Ovary (tissue), 7 donors: ENCODE measurements at regions not wholly inside any gene's neighbourhood (a gene's known extent, or its start where the extent isn't known, plus 50 kb on each side); places are given as distances from the start of the nearest gene placed in this dataset.
"Not testable (repeated sequence)": the region's sequence is repeated elsewhere in the genome, so short reads cannot be mapped to it uniquely, and the experiment has no call there.

Source experiments
- DNase-seq, 5 donors: peaks; one replicate each; pipeline ENCODE4 v3.0.0-alpha.2; 2019 to 2020
- H3K27ac ChIP-seq, 2 donors: fragments of 200-600 bp; one replicate each; pipeline versions ENCODE4 v1.5.1 to v1.8.0; 2019 to 2022
- H3K27me3 ChIP-seq: fragments of 200-600 bp; one replicate; pipeline ENCODE4 v1.8.0; 2022
- H3K36me3 ChIP-seq: fragments of 200-600 bp; sonication (generic); one replicate; pipeline ENCODE4 v1.5.1; 2019
- H3K4me1 ChIP-seq: one replicate; pipeline ENCODE4 v1.8.1; 2013; ENCODE audit warnings: mild to moderate bottlenecking, moderate library complexity; ENCODE audit not compliant: insufficient read depth
- H3K4me3 ChIP-seq: fragments of 200-600 bp; sonication (generic); one replicate; pipeline ENCODE4 v1.5.1; 2017
- H3K9me3 ChIP-seq, 2 donors: fragments of 200-600 bp in 1 of 2; sonication (generic) in 1 of 2; one replicate each; pipeline versions ENCODE4 v1.5.1 to v1.8.1; 2013 to 2019; ENCODE audit warnings: mild to moderate bottlenecking in 1 of 2, moderate library complexity in 1 of 2
- EP300 ChIP-seq: sonication (generic); formaldehyde crosslinking; IDR thresholded peaks from one replicate; pipeline ENCODE4 v1.6.1; 2017; ENCODE audit warnings: antibody characterized with exemption
- POLR2A ChIP-seq: fragments of 450-650 bp; IDR thresholded peaks from one replicate; pipeline ENCODE4 v1.6.1; 2017; ENCODE audit warnings: antibody characterized with exemption, mild to moderate bottlenecking, moderate library complexity
- WGBS, 3 donors: extraction: QIAGEN DNeasy Blood & Tissue Kit in 1 of 3; methylation state at CpG; one replicate each; pipeline versions ENCODE4 v1.1.5 to v1.1.7; 2013 to 2017; 5-methylcytosine and 5-hydroxymethylcytosine counted together
- intact Hi-C, 4 donors: fragments of 100-400 bp; cut with DNase I; formaldehyde crosslinking; loops; one replicate each; pipeline versions ENCODE4 v1.11.0 to v1.15.1; 2022 to 2023
- TF ChIP-seq, protein P1 (sequence below), 3 donors: fragments of 450-650 bp in 2 of 3; fragments of 200-600 bp in 1 of 3; IDR thresholded peaks; one replicate each; pipeline versions ENCODE4 v1.5.1 to v1.8.0; 2016 to 2022; ENCODE audit warnings: antibody characterized with exemption in 3 of 3, mild to moderate bottlenecking in 1 of 3
- donor health status: DM: no; HTN: no; CAD: no; lungs with moderate emphysema.
- donor health status: DM: no; HTN: no; CAD: no.
- donor health status: Bipolar disorder and iron deficiency.
- donor health status: DM: no; HTN: no; CAD: no.
- donor health status: DM: yes; HTN: yes; CAD: no.

DNA sequence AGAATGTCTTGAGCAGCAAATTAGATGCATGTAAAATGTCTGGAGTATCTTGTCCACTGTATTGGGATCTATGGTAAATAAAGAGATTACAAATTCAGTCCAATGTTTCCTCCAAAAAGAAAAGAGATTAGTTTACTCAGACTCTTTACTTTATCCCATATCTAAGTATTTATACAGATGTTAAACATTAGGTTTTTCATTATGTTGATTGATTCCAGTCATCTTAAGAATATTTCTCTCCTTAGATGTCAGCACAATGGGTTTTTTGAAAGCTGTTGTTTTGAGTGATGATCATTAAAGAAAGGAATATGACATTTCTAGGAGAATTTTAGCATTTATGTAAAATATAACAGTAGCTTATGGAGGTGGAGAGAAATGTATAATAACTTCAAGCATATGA is 938.9 kb downstream of the C4orf33 start:
- TF ChIP-seq EP300 = no peak
- TF ChIP-seq, protein P1, sequence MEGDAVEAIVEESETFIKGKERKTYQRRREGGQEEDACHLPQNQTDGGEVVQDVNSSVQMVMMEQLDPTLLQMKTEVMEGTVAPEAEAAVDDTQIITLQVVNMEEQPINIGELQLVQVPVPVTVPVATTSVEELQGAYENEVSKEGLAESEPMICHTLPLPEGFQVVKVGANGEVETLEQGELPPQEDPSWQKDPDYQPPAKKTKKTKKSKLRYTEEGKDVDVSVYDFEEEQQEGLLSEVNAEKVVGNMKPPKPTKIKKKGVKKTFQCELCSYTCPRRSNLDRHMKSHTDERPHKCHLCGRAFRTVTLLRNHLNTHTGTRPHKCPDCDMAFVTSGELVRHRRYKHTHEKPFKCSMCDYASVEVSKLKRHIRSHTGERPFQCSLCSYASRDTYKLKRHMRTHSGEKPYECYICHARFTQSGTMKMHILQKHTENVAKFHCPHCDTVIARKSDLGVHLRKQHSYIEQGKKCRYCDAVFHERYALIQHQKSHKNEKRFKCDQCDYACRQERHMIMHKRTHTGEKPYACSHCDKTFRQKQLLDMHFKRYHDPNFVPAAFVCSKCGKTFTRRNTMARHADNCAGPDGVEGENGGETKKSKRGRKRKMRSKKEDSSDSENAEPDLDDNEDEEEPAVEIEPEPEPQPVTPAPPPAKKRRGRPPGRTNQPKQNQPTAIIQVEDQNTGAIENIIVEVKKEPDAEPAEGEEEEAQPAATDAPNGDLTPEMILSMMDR (IDR thresholded peaks at IDR 0.05) = no peak
- H3K4me3 ChIP-seq = no peak overlapping the region
- intact Hi-C loops = no loop called here
- no peaks in the 10 kb centered on the region for H3K36me3 ChIP-seq
- H3K9me3 ChIP-seq = no peaks in the 10 kb centered on the region
- H3K27ac ChIP-seq = no peak overlapping the region
- H3K27me3 ChIP-seq = no peaks in the 10 kb centered on the region
- no peak for DNase-seq
- H3K4me1 ChIP-seq = no peaks in the 10 kb centered on the region

DNA sequence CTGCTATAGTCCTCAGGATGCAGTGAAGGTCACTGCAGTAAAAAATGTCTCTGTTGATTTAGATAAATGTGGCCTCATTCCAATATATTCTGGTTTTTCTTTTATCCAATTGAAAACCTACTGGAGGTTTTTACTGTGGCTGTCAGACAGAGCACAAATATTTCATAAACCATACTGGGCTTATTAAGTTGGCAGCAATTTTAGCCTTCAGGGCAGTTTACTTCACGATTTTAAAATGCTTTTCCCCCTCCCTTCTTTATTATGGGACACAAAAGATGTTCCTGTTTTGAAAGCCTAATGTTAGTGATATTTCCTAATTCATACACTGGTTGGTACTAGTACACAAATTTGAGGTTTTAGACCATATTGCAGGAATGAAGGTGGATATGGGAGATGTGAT is 939.4 kb downstream of the C4orf33 start:
- no peaks in the 10 kb centered on the region for H3K9me3 ChIP-seq
- TF ChIP-seq POLR2A = no peak
- no peak for DNase-seq
- H3K4me1 ChIP-seq = no peaks in the 10 kb centered on the region
- no peak overlapping the region for H3K4me3 ChIP-seq
- 0% methylated on average over 1 of the region's 1 CpG for WGBS, 3 donors
- no peaks in the 10 kb centered on the region for H3K27me3 ChIP-seq
- no peak overlapping the region for H3K27ac ChIP-seq
- H3K36me3 ChIP-seq = no peaks in the 10 kb centered on the region
- intact Hi-C loops = no loop called here

DNA sequence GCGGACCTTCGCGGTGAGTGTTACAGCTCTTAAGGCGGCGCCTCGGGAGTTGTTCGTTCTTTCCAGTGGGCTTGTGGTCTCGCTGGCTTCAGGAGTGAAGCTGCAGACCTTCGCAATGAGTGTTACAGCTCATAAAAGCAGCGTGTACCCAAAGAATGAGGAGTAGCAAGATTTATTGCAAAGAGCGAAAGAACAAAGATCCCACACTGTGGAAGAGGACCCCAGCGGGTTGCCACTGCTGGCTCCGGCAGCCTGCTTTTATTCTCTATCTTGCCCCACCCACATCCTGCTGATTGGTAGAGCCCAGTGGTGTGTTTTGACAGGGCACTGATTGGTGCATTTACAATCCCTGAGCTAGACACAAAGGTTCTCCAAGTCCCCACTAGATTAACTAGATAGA is 941.9 kb downstream of the C4orf33 start:
- DNase-seq, H3K4me3 ChIP-seq, H3K27me3 ChIP-seq, H3K36me3 ChIP-seq, H3K9me3 ChIP-seq, H3K27ac ChIP-seq, H3K4me1 ChIP-seq, intact Hi-C loops: not testable (repeated sequence)
- 91 to 97% (median 92%) methylated on average over 13 of the region's 13 CpGs for WGBS, 3 donors

- H3K27ac ChIP-seq, H3K4me3 ChIP-seq, H3K9me3 ChIP-seq, DNase-seq, intact Hi-C loops, H3K27me3 ChIP-seq, H3K36me3 ChIP-seq, H3K4me1 ChIP-seq: not testable (repeated sequence)
- 95 to 97% (median 96%) methylated on average over 31 to 32 of the region's 32 CpGs for WGBS, 3 donors
These were observed 942.6 kb downstream of the C4orf33 start for GRCh38 chr4:130038540-130038939.

DNA sequence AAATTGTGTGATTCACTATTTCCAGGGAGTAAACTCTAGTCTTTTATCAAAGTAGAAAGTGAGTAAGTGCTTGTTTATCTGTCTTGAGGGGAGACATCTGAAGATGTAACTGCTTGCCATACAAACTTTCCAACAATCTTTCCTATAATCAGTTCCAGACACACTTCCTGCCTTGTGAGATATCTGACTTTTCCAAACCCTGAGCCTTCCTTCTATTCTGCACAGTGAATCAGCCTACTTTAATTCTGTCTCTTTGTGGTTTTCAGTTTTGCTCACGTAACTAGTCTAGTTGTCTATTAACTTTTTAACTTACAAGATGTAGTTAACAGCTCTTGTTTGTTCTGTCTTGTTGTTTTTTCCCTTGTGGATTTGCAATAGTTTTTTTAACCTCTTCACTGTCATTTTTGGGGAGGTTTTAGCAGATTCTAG is 947.8 kb downstream of the C4orf33 start:
- H3K4me3 ChIP-seq = no peak overlapping the region
- 60 to 66% (median 64%) methylated on average over 1 of the region's 1 CpG for WGBS, 3 donors
- intact Hi-C loops = no loop called here

DNA sequence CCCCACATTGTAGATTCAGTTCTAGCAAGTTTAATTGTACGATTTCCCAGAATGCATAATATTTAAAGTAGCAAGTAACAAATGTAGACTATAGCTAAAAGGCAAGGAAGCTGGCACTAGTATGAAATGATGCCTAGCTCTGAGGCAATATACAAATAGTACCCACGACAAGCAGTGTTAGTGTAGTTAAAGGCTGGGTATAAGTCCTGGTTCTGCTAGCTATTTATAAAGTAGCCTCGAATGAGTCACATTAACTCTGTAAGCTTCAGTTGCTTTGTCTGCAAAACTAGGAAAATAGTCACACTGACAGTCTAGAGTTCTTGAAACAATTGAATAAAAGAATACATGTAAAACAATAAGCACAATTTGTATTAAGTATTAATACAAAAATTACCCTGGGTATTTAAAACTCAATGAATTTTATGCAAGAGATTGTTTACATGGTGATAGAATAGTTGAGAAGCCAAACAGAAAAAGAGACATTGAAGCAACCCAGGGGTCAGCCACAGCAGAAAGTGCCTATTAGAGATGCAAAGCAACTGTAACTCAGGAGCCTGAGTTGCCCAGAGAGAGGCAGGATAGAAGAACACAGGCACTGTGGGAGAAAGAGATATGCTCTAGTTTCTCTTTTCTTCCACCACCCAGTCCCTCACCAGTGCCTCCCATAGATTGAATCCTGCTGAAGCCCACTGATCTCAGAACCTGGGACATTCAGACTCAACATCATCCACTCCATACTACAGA is 949.0 kb downstream of the C4orf33 start:
- no peaks in the 10 kb centered on the region for H3K9me3 ChIP-seq
- 73 to 84% (median 74%) methylated on average over 3 of the region's 3 CpGs for WGBS, 3 donors
- H3K4me1 ChIP-seq = no peaks in the 10 kb centered on the region
- no peaks in the 10 kb centered on the region for H3K36me3 ChIP-seq
- H3K27ac ChIP-seq = no peak overlapping the region
- no peak for DNase-seq
- TF ChIP-seq, protein P1 (IDR thresholded peaks at IDR 0.05) = no peak
- TF ChIP-seq EP300 (no peak), POLR2A (no peak)
- intact Hi-C loops = no loop called here
- H3K27me3 ChIP-seq = no peaks in the 10 kb centered on the region
- H3K4me3 ChIP-seq = no peak overlapping the region

More for the DNA sequence above, 947.8 kb downstream of the C4orf33 start:
- TF ChIP-seq POLR2A (no peak), EP300 (no peak)
- TF ChIP-seq, protein P1 (IDR thresholded peaks at IDR 0.05) = no peak
- no peaks in the 10 kb centered on the region for H3K4me1 ChIP-seq
- DNase-seq = no peak
- H3K27me3 ChIP-seq = no peaks in the 10 kb centered on the region
- no peaks in the 10 kb centered on the region for H3K9me3 ChIP-seq
- H3K36me3 ChIP-seq = no peaks in the 10 kb centered on the region
- no peak overlapping the region for H3K27ac ChIP-seq
